ENCODE measurements at regions not wholly inside any gene's neighbourhood (a gene's known extent, or its start where the extent isn't known, plus 50 kb on each side); places are given as distances from the start of the nearest gene placed in this dataset.

GRCh38 chr15:93459396-93459795, 370.4 kb upstream of the RGMA start:
- TF ChIP-seq EZH2 (IDR thresholded peaks at IDR 0.05; ENCODE audit: insufficient read depth, poor library complexity, severe bottlenecking), result no peak
- no peak for TF ChIP-seq EZH2phosphoT487 (IDR thresholded peaks at IDR 0.05; ENCODE audit: insufficient read depth, low read depth)
